Natural killer cell (primary cell): ENCODE measurements at regions not wholly inside any gene's neighbourhood (a gene's known extent, or its start where the extent isn't known, plus 50 kb on each side); places are given as distances from the start of the nearest gene placed in this dataset.
"Not testable (repeated sequence)": the region's sequence is repeated elsewhere in the genome, so short reads cannot be mapped to it uniquely, and the experiment has no call there.

Experiments
- ATAC-seq, 3 donors: fragments of 150-1000 bp in 2 of 3; fragments of 200-7000 bp in 1 of 3; cut with Tn5 transposase; 1 replicate in 1 of 3; 2 replicates in 2 of 3; pipeline ENCODE4 v1.10.0; 2021; ENCODE audit warnings: mild to moderate bottlenecking in 2 of 3, moderate library complexity in 2 of 3
- DNase-seq, 2 donors: peaks; one replicate each; pipeline versions ENCODE4 v3.0.0 to v3.0.0-alpha.2; 2013 to 2021; ENCODE audit warnings: mixed read lengths in 1 of 2
- H3K27ac ChIP-seq: one replicate; pipeline ENCODE4 v1.5.1; 2013; ENCODE audit warnings: mild to moderate bottlenecking, low read length
- H3K27me3 ChIP-seq: one replicate; pipeline ENCODE4 v1.6.1; 2013; ENCODE audit warnings: low read length; ENCODE audit not compliant: control insufficient read depth, insufficient read depth
- H3K36me3 ChIP-seq: one replicate; pipeline ENCODE4 v1.6.1; 2013; ENCODE audit warnings: low read length; ENCODE audit not compliant: control insufficient read depth, insufficient read depth
- H3K4me1 ChIP-seq: one replicate; pipeline ENCODE4 v1.6.1; 2013; ENCODE audit warnings: low read length; ENCODE audit not compliant: control insufficient read depth, insufficient read depth
- H3K4me3 ChIP-seq: one replicate; pipeline ENCODE4 v1.5.1; 2013; ENCODE audit warnings: low read length
- H3K9me3 ChIP-seq: one replicate; pipeline ENCODE4 v1.6.1; 2013; ENCODE audit warnings: low read length; ENCODE audit not compliant: control insufficient read depth, insufficient read depth
- H3K27ac Mint-ChIP-seq, 2 donors: one replicate each; pipeline ENCODE4 v1.8.0; 2022; ENCODE audit warnings: mild to moderate bottlenecking in 2 of 2, mixed read lengths in 2 of 2, moderate library complexity in 1 of 2
- H3K27me3 Mint-ChIP-seq, 2 donors: one replicate each; pipeline ENCODE4 v1.8.0; 2022; ENCODE audit warnings: low read depth in 2 of 2, mixed read lengths in 2 of 2
- H3K36me3 Mint-ChIP-seq: one replicate; pipeline ENCODE4 v1.8.0; 2022; ENCODE audit warnings: mixed read lengths
- H3K4me1 Mint-ChIP-seq, 2 donors: one replicate each; pipeline ENCODE4 v1.8.0; 2022; ENCODE audit warnings: mixed read lengths in 2 of 2
- H3K4me3 Mint-ChIP-seq: one replicate; pipeline ENCODE4 v1.8.0; 2022; ENCODE audit warnings: mild to moderate bottlenecking, moderate library complexity, mixed read lengths
- H3K9me3 Mint-ChIP-seq, 2 donors: one replicate each; pipeline ENCODE4 v1.8.0; 2022; ENCODE audit warnings: mixed read lengths in 2 of 2
- WGBS: methylation state at CpG from one replicate; pipeline ENCODE4 v1.1.7; 2013; ENCODE audit warnings: missing lambda C conversion rate; ENCODE audit not compliant: insufficient coverage; 5-methylcytosine and 5-hydroxymethylcytosine counted together
- intact Hi-C: fragments of 100-400 bp; cut with micrococcal nuclease; formaldehyde crosslinking; loops from one replicate; pipeline ENCODE4 v1.14.2; 2022
- TF ChIP-seq, protein P1 (sequence below): fragments of 200-600 bp; IDR thresholded peaks from one replicate; pipeline ENCODE4 v1.8.0; 2022; ENCODE audit warnings: antibody characterized with exemption

DNA sequence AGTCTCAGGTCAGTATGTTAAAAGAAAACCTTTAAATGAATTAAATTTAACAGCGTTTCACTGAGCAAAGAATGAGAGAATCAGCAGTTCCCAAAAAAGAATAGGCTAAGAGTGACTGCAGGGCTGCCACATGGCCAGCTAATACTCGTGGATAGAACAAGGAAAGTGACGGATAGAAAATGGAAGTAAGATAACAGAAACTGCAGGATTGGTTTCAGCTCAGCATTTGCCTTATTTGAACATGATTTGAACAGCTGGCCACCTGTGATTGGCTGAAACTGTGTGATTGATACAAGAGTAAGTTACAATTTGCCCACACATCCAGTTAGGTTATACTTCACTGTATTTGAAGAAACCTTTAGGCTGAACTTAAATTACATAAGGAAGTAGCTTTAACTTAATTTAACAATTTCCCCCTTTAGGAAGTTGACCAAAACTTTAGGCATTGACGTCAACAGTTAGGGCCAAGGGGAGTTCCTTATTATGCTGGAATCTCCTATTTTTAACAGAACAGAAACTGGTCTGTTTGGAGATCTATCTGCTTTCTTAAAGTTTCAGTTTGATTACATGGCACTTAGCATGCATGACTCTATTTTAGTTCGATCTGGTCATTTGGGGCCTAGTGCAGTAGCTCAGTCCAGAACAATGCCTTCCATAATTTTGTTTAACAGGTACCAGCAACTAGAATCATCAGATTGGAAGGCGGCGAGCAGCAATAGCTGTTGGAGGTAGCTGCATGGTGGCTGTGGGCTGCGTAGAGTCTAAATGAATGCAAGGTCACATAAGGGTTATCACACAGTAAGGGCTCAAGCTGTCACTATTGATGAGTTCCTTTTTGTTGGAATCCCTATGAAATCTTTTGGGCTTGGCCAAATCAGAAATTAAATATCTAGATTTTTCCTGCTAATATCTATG lies 143.4 kb downstream of the TRIM43 start:
- no peak for DNase-seq
- H3K4me1 Mint-ChIP-seq, result no peaks in the 10 kb centered on the region
- H3K9me3 Mint-ChIP-seq, result no peaks in the 10 kb centered on the region
- no peak overlapping the region for H3K4me3 Mint-ChIP-seq
- no peaks in the 10 kb centered on the region for H3K4me1 ChIP-seq
- no peak overlapping the region for H3K27ac Mint-ChIP-seq
- no peak for ATAC-seq
- 82% methylated on average over 8 of the region's 8 CpGs for WGBS
- H3K27me3 Mint-ChIP-seq, result peaks cover 18 to 31% of the 10 kb centered on the region in 2 donors
- no peaks in the 10 kb centered on the region for H3K36me3 Mint-ChIP-seq
- TF ChIP-seq, protein P1, sequence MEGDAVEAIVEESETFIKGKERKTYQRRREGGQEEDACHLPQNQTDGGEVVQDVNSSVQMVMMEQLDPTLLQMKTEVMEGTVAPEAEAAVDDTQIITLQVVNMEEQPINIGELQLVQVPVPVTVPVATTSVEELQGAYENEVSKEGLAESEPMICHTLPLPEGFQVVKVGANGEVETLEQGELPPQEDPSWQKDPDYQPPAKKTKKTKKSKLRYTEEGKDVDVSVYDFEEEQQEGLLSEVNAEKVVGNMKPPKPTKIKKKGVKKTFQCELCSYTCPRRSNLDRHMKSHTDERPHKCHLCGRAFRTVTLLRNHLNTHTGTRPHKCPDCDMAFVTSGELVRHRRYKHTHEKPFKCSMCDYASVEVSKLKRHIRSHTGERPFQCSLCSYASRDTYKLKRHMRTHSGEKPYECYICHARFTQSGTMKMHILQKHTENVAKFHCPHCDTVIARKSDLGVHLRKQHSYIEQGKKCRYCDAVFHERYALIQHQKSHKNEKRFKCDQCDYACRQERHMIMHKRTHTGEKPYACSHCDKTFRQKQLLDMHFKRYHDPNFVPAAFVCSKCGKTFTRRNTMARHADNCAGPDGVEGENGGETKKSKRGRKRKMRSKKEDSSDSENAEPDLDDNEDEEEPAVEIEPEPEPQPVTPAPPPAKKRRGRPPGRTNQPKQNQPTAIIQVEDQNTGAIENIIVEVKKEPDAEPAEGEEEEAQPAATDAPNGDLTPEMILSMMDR, result no peak
- H3K27me3 ChIP-seq, result no peaks in the 10 kb centered on the region
- intact Hi-C loops, result no loop called here
- H3K4me3 ChIP-seq, result no peak overlapping the region
- no peaks in the 10 kb centered on the region for H3K36me3 ChIP-seq
- no peak overlapping the region for H3K27ac ChIP-seq
- H3K9me3 ChIP-seq, result no peaks in the 10 kb centered on the region

DNA sequence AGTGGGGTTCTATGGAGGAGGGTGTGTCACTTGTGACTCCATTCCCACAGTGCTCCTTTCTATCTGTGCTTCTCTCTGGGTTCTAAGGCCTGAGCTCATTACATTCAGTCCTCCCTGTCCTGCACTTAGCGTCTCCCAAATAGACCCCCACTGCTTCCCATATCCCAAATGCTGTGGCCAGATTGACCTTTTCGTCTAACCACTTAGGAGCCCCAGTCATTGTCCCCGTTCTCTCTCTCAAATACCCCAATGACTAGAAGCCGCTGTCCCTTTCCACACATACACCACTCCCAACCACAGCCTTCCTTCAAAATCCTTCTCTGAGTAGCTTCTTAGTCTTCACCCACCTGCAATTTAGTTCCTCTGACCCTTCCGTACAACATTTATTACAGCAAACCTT lies 146.5 kb downstream of the TRIM43 start:
- TF ChIP-seq, protein P1, result no peak
- Histone ChIP-seq H3K4me1 (no peaks in the 10 kb centered on the region), H3K27ac (no peak overlapping the region), H3K36me3 (no peaks in the 10 kb centered on the region), H3K4me3 (no peak overlapping the region), H3K27me3 (peaks cover 3% of the 10 kb centered on the region), H3K9me3 (no peaks in the 10 kb centered on the region)
- no peak for DNase-seq
- Mint-ChIP-seq H3K27ac (no peak overlapping the region), H3K9me3 (no peaks in the 10 kb centered on the region), H3K27me3 (peaks cover 9 to 33% of the 10 kb centered on the region in 2 donors), H3K4me1 (no peaks in the 10 kb centered on the region), H3K36me3 (no peaks in the 10 kb centered on the region), H3K4me3 (no peak overlapping the region)
- ATAC-seq, result no peak
- WGBS, result 89% methylated on average over 5 of the region's 5 CpGs
- intact Hi-C loops, result no loop called here

DNA sequence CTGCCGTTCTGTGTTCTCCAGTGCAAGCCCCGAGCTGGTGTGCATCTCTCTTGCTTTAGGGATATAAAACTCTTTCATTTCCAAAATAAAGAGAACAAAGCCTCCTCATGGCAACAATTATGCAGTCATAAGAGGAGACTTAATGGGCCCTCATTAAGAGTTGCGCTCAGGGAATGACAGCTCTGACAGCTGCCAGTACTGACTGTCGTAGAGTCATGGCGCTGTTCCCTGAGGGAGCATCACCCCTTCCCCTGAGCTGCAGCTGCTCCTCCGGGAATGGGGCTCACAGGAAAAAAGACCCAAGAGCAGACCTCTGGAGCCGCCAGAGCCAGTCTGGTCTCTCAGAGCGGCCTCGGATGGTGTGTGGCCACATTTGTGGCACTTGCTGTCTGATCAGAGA lies 160.3 kb downstream of the TRIM43 start:
- H3K9me3 Mint-ChIP-seq, H3K36me3 Mint-ChIP-seq, H3K27ac ChIP-seq, H3K27ac Mint-ChIP-seq, H3K4me3 Mint-ChIP-seq, intact Hi-C loops, H3K27me3 Mint-ChIP-seq, H3K27me3 ChIP-seq, ATAC-seq, H3K36me3 ChIP-seq, H3K4me3 ChIP-seq, H3K9me3 ChIP-seq, H3K4me1 ChIP-seq, DNase-seq, H3K4me1 Mint-ChIP-seq: not testable (repeated sequence)
- 81% methylated on average over 9 of the region's 9 CpGs for WGBS

DNA sequence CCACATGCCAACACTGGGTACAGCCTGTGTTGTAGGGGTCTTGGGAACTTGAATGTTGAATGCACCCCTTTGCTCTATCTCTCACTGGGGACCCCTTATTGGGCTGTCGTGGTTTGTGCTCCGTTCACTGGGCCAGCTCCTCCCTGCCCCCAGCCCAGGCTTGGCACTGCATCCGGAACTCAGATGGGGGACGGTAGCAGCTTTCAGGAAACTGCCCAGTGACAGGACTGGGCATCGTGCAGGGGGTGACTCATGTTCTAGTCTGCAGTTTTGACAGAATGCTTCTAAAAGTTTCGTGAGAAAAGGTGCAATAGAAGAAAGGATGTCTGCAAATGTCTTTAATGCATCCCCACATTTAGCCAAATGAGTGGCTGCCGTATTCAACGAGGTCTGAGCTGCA lies 162.0 kb downstream of the TRIM43 start:
- H3K9me3 ChIP-seq, intact Hi-C loops, H3K4me1 Mint-ChIP-seq, H3K4me1 ChIP-seq, H3K36me3 Mint-ChIP-seq, H3K9me3 Mint-ChIP-seq, H3K4me3 Mint-ChIP-seq, ATAC-seq, H3K4me3 ChIP-seq, H3K27ac ChIP-seq, DNase-seq, H3K27me3 Mint-ChIP-seq, H3K27ac Mint-ChIP-seq, H3K27me3 ChIP-seq, H3K36me3 ChIP-seq: not testable (repeated sequence)
- 80% methylated on average over 8 of the region's 8 CpGs for WGBS

DNA sequence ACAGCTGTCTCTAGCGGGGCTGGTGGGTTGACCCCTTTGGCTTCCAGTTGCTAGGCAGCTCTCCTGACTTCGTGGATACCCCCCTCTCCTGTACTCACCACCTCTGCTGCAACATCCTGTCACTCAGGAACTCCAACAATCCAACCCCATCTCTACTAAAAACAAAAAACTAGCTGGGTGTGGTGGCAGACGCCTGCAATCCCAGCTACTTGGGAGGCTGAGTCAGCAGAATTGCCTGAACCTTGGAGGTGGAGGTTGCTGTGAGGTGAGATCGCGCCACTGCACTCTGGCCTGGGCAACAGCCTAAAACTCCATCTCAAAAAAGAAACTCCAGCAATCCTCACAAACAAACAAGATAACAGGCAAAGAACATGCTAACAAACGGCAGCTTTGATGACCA lies 162.4 kb downstream of the TRIM43 start:
- H3K4me1 ChIP-seq, result not testable (repeated sequence)

DNA sequence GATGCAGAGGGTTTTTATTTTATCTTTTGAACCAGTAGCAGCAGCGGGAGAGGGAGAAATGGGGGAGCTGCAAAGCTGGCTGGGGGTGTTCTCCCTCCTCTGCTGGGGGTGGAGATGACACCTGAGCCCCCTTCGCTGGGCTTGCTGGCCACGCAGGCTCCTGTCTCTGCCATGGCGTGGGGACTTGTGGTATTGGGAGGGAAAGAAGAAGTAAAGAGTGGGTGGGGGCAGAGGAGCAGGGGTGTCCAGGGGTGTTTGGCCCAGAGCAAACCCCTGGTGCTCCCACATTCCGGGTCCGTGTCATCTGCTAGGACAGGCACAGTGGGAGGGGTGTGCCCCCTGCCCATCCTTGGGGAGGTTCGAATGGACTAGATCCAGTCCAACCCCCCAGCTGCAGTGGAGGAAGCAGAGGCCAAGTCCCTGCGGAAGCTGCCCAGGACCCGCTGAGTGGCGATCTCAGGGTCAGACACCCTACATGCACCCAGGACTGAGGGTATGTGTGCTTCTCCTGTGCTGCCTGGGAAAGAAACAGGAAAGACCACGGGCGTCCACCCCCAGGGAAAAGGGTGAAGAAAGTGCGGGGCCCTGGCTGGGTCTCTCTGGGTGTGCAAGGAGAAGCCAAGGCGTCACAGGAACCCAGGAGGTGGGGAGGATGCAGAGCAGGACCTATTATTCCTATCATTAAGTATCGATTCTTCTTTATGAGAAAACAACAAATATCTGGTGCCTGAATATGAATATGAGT lies 163.2 kb downstream of the TRIM43 start:
- DNase-seq, H3K4me3 ChIP-seq, H3K27me3 ChIP-seq, H3K4me3 Mint-ChIP-seq, H3K9me3 Mint-ChIP-seq, H3K27me3 Mint-ChIP-seq, H3K27ac ChIP-seq, H3K36me3 ChIP-seq, H3K4me1 ChIP-seq, ATAC-seq, H3K36me3 Mint-ChIP-seq, intact Hi-C loops, H3K27ac Mint-ChIP-seq, H3K9me3 ChIP-seq, H3K4me1 Mint-ChIP-seq: not testable (repeated sequence)
- WGBS, result 77% methylated on average over 11 of the region's 15 CpGs

More for the DNA sequence above, 162.4 kb downstream of the TRIM43 start:
- H3K36me3 Mint-ChIP-seq, H3K27me3 ChIP-seq, intact Hi-C loops, DNase-seq, H3K27me3 Mint-ChIP-seq, ATAC-seq, H3K9me3 ChIP-seq, H3K27ac ChIP-seq, H3K4me3 Mint-ChIP-seq, H3K9me3 Mint-ChIP-seq, H3K4me1 Mint-ChIP-seq, H3K4me3 ChIP-seq, H3K36me3 ChIP-seq, H3K27ac Mint-ChIP-seq: not testable (repeated sequence)
- 63% methylated on average over 3 of the region's 6 CpGs for WGBS
